ENCODE measurements at regions not wholly inside any gene's neighbourhood (a gene's known extent, or its start where the extent isn't known, plus 50 kb on each side); places are given as distances from the start of the nearest gene placed in this dataset.

DNA sequence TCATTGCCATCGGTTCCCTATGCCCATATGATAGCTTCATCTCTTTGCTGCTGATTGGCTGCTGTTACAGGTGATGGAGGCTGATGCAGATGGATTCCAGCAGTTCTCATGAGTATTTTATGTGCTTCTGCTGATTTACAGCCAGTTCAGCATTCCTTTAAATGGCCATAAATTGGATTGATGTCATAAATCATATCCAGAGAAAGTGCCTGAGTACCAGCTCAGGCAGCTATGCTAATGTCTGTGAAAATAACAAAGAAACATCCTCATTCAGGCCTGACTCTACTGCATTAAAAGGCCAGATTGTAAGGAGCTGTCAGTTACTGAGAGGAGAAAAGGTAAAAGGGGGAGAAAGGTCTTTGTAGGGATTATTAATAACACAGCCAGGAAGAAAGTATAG is 756.8 kb downstream of the IGSF11 start:
- TF ChIP-seq, protein P1, sequence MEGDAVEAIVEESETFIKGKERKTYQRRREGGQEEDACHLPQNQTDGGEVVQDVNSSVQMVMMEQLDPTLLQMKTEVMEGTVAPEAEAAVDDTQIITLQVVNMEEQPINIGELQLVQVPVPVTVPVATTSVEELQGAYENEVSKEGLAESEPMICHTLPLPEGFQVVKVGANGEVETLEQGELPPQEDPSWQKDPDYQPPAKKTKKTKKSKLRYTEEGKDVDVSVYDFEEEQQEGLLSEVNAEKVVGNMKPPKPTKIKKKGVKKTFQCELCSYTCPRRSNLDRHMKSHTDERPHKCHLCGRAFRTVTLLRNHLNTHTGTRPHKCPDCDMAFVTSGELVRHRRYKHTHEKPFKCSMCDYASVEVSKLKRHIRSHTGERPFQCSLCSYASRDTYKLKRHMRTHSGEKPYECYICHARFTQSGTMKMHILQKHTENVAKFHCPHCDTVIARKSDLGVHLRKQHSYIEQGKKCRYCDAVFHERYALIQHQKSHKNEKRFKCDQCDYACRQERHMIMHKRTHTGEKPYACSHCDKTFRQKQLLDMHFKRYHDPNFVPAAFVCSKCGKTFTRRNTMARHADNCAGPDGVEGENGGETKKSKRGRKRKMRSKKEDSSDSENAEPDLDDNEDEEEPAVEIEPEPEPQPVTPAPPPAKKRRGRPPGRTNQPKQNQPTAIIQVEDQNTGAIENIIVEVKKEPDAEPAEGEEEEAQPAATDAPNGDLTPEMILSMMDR (conservative IDR thresholded peaks at IDR 0.05) = no peak
- no peak for TF ChIP-seq EZH2 (IDR thresholded peaks at IDR 0.05; ENCODE audit: low read depth)

Measured in PC-9 (cell line).